GM18505 (cell line): ENCODE measurements at regions not wholly inside any gene's neighbourhood (a gene's known extent, or its start where the extent isn't known, plus 50 kb on each side); places are given as distances from the start of the nearest gene placed in this dataset.

Source experiments
- ATAC-seq: cut with Tn5 transposase; IDR thresholded peaks from one replicate; pipeline ENCODE4 v1.9.1; 2021; ENCODE audit not compliant: unreplicated experiment
- POLR2A ChIP-seq: IDR thresholded peaks from 4 replicates; pipeline ENCODE4 v1.6.1; 2011; ENCODE audit warnings: borderline replicate concordance; ENCODE audit not compliant: insufficient read depth, insufficient read length; ENCODE audit errors: extremely low read depth

- TF ChIP-seq POLR2A: no peak
- no peak for ATAC-seq
Observed at GRCh38 chr2:211144078-211144477, 587.7 kb downstream of the CPS1 start.

- no peak for TF ChIP-seq POLR2A
- no peak for ATAC-seq
Observed at GRCh38 chr2:211144974-211145665, 588.7 kb downstream of the CPS1 start.

GRCh38 chr2:211149731-211150130 lies 593.3 kb downstream of the CPS1 start:
- ATAC-seq: no peak
- no peak for TF ChIP-seq POLR2A

- no peak for ATAC-seq
- no peak for TF ChIP-seq POLR2A
Observed at GRCh38 chr2:211157211-211157610, 600.8 kb downstream of the CPS1 start.

- ATAC-seq: peak; percentile 100
- no peak for TF ChIP-seq POLR2A
Observed at GRCh38 chr2:211157856-211158463, 601.6 kb downstream of the CPS1 start.

- no peak for ATAC-seq
- no peak for TF ChIP-seq POLR2A
Observed at GRCh38 chr2:211159972-211160371, 603.6 kb downstream of the CPS1 start.

DNA sequence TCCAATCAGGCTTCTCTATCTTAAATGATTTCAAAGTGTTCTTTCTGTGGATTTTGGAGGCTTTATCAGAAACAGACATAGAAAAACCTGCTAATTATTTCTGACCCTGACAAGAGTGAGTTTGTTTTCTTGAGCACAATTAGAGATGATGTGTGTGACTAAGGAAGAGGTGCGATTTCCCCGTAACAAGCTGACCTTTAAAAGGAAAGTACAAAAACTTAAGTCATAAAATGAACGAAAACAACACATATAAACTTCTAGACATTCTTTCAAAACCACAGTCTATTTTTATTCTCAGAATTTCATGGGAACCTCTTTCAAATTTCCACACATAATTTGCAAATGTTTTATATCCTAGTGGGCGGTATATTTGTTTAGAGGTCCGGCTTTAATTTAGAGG lies 604.8 kb downstream of the CPS1 start:
- no peak for TF ChIP-seq POLR2A
- ATAC-seq: no peak

DNA sequence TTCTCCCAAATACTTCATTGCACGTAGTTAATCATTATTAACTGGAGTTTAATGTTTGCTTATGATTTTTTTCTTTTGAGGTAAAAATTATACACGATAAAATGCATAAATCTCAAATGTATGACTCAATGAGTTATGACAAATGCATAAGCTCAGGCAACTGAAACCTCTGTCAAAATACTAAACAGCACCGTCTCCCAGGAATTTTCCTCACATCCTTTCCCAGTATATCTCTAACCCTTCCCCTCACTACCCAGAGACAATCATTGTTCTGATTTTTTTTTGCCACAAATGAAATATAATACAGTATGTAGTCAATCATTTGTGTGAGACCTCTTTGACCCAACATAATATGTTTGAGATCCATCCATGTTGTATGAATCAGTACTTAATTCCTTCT lies 606.5 kb downstream of the CPS1 start:
- no peak for ATAC-seq
- TF ChIP-seq POLR2A: no peak

DNA sequence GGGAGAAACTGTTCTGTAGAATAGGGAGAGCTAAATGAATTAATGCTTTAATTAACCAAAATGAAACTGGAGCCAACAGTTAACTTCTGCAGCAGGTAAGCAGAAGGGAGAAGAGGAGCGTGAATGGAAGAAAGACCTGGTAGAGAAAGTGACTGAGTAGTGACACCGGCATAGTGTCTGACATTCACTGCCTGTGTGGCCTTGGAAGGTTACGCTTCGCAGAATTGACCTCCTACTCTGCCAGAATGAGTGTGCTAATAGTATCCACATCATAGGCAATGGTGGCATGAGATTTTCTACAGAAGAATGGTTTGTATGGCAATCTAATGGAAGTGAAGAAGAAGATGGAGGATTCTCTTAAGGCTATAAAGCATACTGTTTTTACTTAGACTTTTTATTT lies 614.4 kb downstream of the CPS1 start:
- TF ChIP-seq POLR2A: no peak
- no peak for ATAC-seq

- ATAC-seq: no peak
- TF ChIP-seq POLR2A: no peak
Observed at GRCh38 chr2:211174021-211174420, 617.6 kb downstream of the CPS1 start.

- TF ChIP-seq POLR2A: no peak
- ATAC-seq: no peak
Observed at GRCh38 chr2:211174631-211175030, 618.2 kb downstream of the CPS1 start.

GRCh38 chr2:211175956-211176355 lies 619.6 kb downstream of the CPS1 start:
- ATAC-seq: no peak

GRCh38 chr2:211176514-211177141 lies 620.2 kb downstream of the CPS1 start:
- no peak for ATAC-seq
- no peak for TF ChIP-seq POLR2A

More at GRCh38 chr2:211175956-211176355, 619.6 kb downstream of the CPS1 start:
- TF ChIP-seq POLR2A: no peak

- TF ChIP-seq POLR2A: no peak
- ATAC-seq: no peak
Observed at GRCh38 chr2:211181626-211182025, 625.2 kb downstream of the CPS1 start.
